GM23248 (cell line): ENCODE measurements at regions not wholly inside any gene's neighbourhood (a gene's known extent, or its start where the extent isn't known, plus 50 kb on each side); places are given as distances from the start of the nearest gene placed in this dataset.

Experiments used
- DNase-seq: peaks from one replicate; pipeline ENCODE4 v3.0.0-alpha.2; 2015
- H2AFZ ChIP-seq: fragments of 200-600 bp; sonication (generic); 2 replicates; pipeline ENCODE4 v1.6.1; 2016; ENCODE audit warnings: antibody characterized with exemption
- H3F3A ChIP-seq: fragments of 200-600 bp; sonication (generic); 2 replicates; pipeline ENCODE4 v1.6.1; 2016; ENCODE audit warnings: mild to moderate bottlenecking, antibody characterized with exemption, mixed run types; ENCODE audit not compliant: insufficient read depth
- H3K27ac ChIP-seq: fragments of 200-600 bp; sonication (generic); 2 replicates; pipeline ENCODE4 v1.5.1; 2016; ENCODE audit warnings: mild to moderate bottlenecking
- H3K27me3 ChIP-seq: fragments of 200-600 bp; sonication (generic); replicated peaks from 2 replicates; pipeline ENCODE4 v1.6.1; 2016; ENCODE audit warnings: mild to moderate bottlenecking; ENCODE audit not compliant: insufficient read depth
- H3K36me3 ChIP-seq: fragments of 200-600 bp; sonication (generic); 2 replicates; pipeline ENCODE4 v1.6.1; 2016; ENCODE audit warnings: low read depth, mild to moderate bottlenecking
- H3K4me1 ChIP-seq: fragments of 200-600 bp; sonication (generic); 2 replicates; pipeline ENCODE4 v1.6.1; 2016; ENCODE audit warnings: mild to moderate bottlenecking; ENCODE audit not compliant: insufficient read depth
- H3K4me2 ChIP-seq: fragments of 200-600 bp; sonication (generic); one replicate; pipeline ENCODE4 v1.6.1; 2016; ENCODE audit warnings: mild to moderate bottlenecking; ENCODE audit not compliant: unreplicated experiment
- H3K4me3 ChIP-seq: fragments of 200-600 bp; sonication (generic); 2 replicates; pipeline ENCODE4 v1.5.1; 2016; ENCODE audit warnings: mild to moderate bottlenecking
- H3K79me2 ChIP-seq: fragments of 200-600 bp; sonication (generic); 2 replicates; pipeline ENCODE4 v1.6.1; 2016; ENCODE audit warnings: mild to moderate bottlenecking; ENCODE audit not compliant: insufficient read depth
- H3K9ac ChIP-seq: fragments of 200-600 bp; sonication (generic); 2 replicates; pipeline ENCODE4 v1.6.1; 2016; ENCODE audit warnings: mild to moderate bottlenecking
- H3K9me2 ChIP-seq: fragments of 200-600 bp; sonication (generic); 2 replicates; pipeline ENCODE4 v1.6.1; 2016; ENCODE audit warnings: mixed run types, mild to moderate bottlenecking, moderate library complexity; ENCODE audit not compliant: insufficient read depth
- H3K9me3 ChIP-seq: fragments of 200-600 bp; sonication (generic); one replicate; pipeline ENCODE4 v1.6.1; 2017; ENCODE audit warnings: low read depth
- H4K20me1 ChIP-seq: fragments of 200-600 bp; sonication (generic); 2 replicates; pipeline ENCODE4 v1.6.0; 2016; ENCODE audit not compliant: insufficient read depth
- EZH2 ChIP-seq: fragments of 200-600 bp; sonication (generic); IDR thresholded peaks from 2 replicates; pipeline ENCODE4 v1.6.1; 2018; ENCODE audit warnings: antibody characterized with exemption, mild to moderate bottlenecking; ENCODE audit not compliant: insufficient read depth, poor library complexity, severe bottlenecking
- EZH2phosphoT487 ChIP-seq: fragments of 200-600 bp; sonication (generic); IDR thresholded peaks from 2 replicates; pipeline ENCODE4 v1.6.1; 2018; ENCODE audit warnings: antibody characterized with exemption, moderate library complexity, mild to moderate bottlenecking, low read depth; ENCODE audit not compliant: insufficient read depth
- WGBS, 2 experiments: methylation state at CpG; one replicate each; pipeline ENCODE4 v1.1.6; 2015 to 2017; ENCODE audit warnings: low lambda C conversion rate in 2 of 2, low coverage in 1 of 2; ENCODE audit errors: missing lambda C conversion rate in 2 of 2; 5-methylcytosine and 5-hydroxymethylcytosine counted together
- in situ Hi-C: fragments of 300-500 bp; cut with MboI; formaldehyde crosslinking; loops from 2 replicates; pipeline ENCODE4 v1.15.0; 2020

DNA sequence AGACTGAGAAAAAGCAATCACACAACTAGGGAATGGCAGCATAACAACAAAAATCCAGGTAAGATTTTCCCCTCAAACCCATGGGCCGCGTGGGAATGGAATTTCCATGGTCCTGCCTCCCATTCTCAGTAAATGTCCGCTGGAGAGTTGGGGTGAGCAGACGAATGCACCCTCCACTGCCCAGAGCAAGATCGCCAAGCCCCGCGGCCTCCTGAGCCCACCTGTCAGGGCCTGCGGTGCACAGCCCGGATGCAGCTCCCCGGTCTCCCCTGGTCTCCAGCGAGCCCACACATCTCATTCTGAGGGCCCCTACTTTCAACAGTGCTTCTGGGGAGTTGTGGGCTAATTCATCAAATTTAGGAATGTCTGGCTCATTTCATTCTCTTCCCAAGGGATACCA, 327.4 kb upstream of the HS6ST1 start:
- WGBS, 2 experiments = 75 to 83% methylated on average over 11 of the region's 11 CpGs
- Histone ChIP-seq H2AFZ (no peak overlapping the region), H3K27ac (no peak overlapping the region), H3K4me3 (no peak overlapping the region), H3K4me2 (no peak overlapping the region), H3K9me3 (no peaks in the 10 kb centered on the region), H3F3A (no peaks in the 10 kb centered on the region), H3K4me1 (no peaks in the 10 kb centered on the region), H3K36me3 (no peaks in the 10 kb centered on the region), H3K79me2 (no peaks in the 10 kb centered on the region), H3K9me2 (no peaks in the 10 kb centered on the region), H3K9ac (no peak overlapping the region), H4K20me1 (no peaks in the 10 kb centered on the region), H3K27me3 (no peaks in the 10 kb centered on the region; the same call in 1 of the 2 replicates)
- DNase-seq = no peak
- in situ Hi-C loops = no loop called here
- no peak for TF ChIP-seq EZH2
- no peak for TF ChIP-seq EZH2phosphoT487

DNA sequence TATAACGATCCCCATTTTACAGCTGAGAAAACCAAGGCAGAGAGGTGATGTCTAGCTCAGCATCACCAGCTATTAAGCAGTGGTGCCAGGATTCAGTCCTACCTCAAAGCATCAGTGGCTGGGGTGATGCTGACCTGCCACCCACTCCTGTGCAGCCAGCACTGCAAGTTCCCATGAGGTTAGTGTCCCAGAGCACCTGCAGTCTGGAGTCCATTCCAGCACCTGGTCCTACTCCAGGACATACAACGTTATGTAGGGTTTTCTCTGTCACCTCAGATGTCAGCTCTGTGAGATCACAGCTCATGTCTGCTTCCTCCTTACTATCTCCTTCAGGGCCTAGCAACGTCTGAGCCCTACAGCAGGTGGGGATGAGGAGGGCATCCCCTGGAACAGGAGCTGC, 328.0 kb upstream of the HS6ST1 start:
- no peaks in the 10 kb centered on the region for H3K9me2 ChIP-seq
- no peak overlapping the region for H3K4me3 ChIP-seq
- H3K27me3 ChIP-seq = no peaks in the 10 kb centered on the region; the same call in 1 of the 2 replicates
- no peaks in the 10 kb centered on the region for H3F3A ChIP-seq
- no peaks in the 10 kb centered on the region for H3K4me1 ChIP-seq
- H3K27ac ChIP-seq = no peak overlapping the region
- H4K20me1 ChIP-seq = no peaks in the 10 kb centered on the region
- no peaks in the 10 kb centered on the region for H3K79me2 ChIP-seq
- in situ Hi-C loops = no loop called here
- no peak overlapping the region for H2AFZ ChIP-seq
- H3K9ac ChIP-seq = no peak overlapping the region
- no peak for DNase-seq
- TF ChIP-seq EZH2phosphoT487 = no peak
- H3K36me3 ChIP-seq = no peaks in the 10 kb centered on the region
- no peak overlapping the region for H3K4me2 ChIP-seq
- WGBS, 2 experiments = 48 to 51% methylated on average over 2 to 3 of the region's 3 CpGs
- H3K9me3 ChIP-seq = no peaks in the 10 kb centered on the region

DNA sequence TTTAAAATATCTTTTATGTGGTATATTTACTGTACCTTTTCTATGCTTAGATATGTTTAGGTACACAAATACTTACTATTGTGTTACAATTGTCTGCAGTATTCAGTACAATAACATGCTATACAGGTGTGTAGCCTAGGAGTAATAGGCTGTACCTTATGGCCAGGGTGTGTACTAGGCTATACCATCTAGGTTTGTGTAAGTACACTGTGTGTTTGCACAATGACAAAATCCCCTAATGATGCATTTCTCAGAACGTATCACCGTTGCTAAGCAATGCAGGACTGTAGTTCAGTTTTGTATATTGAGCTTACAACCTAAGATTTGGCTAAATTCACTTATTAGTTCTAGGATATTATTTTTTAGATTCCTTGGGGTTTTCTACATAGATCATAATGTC, 332.3 kb upstream of the HS6ST1 start:
- Histone ChIP-seq H3F3A (no peaks in the 10 kb centered on the region), H3K9me2 (no peaks in the 10 kb centered on the region), H2AFZ (no peak overlapping the region), H3K36me3 (no peaks in the 10 kb centered on the region), H3K9ac (no peak overlapping the region), H3K4me1 (no peaks in the 10 kb centered on the region), H4K20me1 (no peaks in the 10 kb centered on the region), H3K27ac (no peak overlapping the region), H3K79me2 (no peaks in the 10 kb centered on the region), H3K9me3 (no peaks in the 10 kb centered on the region), H3K4me2 (no peak overlapping the region), H3K27me3 (0 out of 2 replicates have a peak, but pooled peaks cover 6% of the 10 kb centered on the region), H3K4me3 (no peak overlapping the region)
- TF ChIP-seq EZH2 (no peak), EZH2phosphoT487 (no peak)
- DNase-seq = no peak
- in situ Hi-C loops = no loop called here
- WGBS, 2 experiments = 25 to 36% methylated on average over 2 of the region's 2 CpGs

DNA sequence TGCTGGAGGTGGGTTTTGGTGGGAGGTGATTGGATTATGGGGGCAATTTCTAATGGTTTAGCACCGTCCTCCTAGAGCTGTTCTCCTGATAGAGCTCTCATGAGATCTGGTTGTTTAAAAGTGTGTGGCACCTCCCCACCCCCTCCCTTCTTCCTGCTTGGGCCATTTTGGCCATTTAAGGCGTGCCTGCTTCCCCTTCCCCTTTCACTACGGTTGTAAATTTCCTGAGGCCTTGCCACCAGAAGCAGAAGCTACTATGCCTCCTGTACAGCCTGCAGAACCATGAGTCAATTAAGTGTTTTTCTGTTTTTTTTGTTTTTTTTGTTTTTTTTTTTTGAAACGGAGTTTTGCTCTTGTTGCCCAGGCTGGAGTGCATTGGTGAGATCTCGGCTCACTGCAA, 335.7 kb upstream of the HS6ST1 start:
- H3K27ac ChIP-seq = no peak overlapping the region
- no peak overlapping the region for H3K4me3 ChIP-seq
- DNase-seq = no peak
- no peaks in the 10 kb centered on the region for H3K9me2 ChIP-seq
- H2AFZ ChIP-seq = no peak overlapping the region
- TF ChIP-seq EZH2 (no peak), EZH2phosphoT487 (no peak)
- H3K36me3 ChIP-seq = no peaks in the 10 kb centered on the region
- no peaks in the 10 kb centered on the region for H4K20me1 ChIP-seq
- no peak overlapping the region for H3K9ac ChIP-seq
- H3K27me3 ChIP-seq = peaks cover 18% of the 10 kb centered on the region
- no peaks in the 10 kb centered on the region for H3F3A ChIP-seq
- H3K79me2 ChIP-seq = no peaks in the 10 kb centered on the region
- in situ Hi-C loops = no loop called here
- no peaks in the 10 kb centered on the region for H3K4me1 ChIP-seq
- WGBS, 2 experiments = 64 to 66% methylated on average over 5 of the region's 5 CpGs
- H3K4me2 ChIP-seq = no peak overlapping the region
- H3K9me3 ChIP-seq = no peaks in the 10 kb centered on the region

DNA sequence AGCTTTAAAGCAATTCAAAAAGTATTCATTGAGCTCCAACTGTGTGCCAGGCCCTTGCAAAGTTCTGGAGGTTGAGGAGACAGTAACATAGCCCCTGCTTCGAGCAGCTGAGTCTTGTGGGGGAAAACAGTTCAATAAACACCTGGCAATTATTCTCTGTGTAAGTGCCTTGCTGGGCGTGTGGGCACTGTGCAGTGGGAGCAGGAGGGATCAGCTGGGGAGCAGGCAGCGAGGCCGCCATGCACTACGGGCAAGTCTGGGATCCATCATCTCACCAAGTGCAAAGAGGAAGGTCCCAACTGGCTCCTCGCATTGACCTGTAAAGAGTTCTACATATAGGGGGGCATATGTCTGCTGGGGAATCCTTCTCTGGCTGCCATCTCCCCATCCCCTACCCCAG, 342.2 kb upstream of the HS6ST1 start:
- no peaks in the 10 kb centered on the region for H4K20me1 ChIP-seq
- no peak for DNase-seq
- no peak overlapping the region for H3K9ac ChIP-seq
- WGBS, 2 experiments = 63 to 76% methylated on average over 6 of the region's 6 CpGs
- no peak for TF ChIP-seq EZH2phosphoT487
- TF ChIP-seq EZH2 = no peak
- in situ Hi-C loops = no loop called here
- H3K27ac ChIP-seq = no peak overlapping the region
- H3K9me3 ChIP-seq = no peaks in the 10 kb centered on the region
- H2AFZ ChIP-seq = no peak overlapping the region
- H3F3A ChIP-seq = no peaks in the 10 kb centered on the region
- no peak overlapping the region for H3K4me2 ChIP-seq
- H3K4me3 ChIP-seq = no peak overlapping the region
- H3K9me2 ChIP-seq = no peaks in the 10 kb centered on the region
- H3K36me3 ChIP-seq = no peaks in the 10 kb centered on the region
- H3K4me1 ChIP-seq = no peaks in the 10 kb centered on the region
- H3K27me3 ChIP-seq = peaks cover 36% of the 10 kb centered on the region
- no peaks in the 10 kb centered on the region for H3K79me2 ChIP-seq
